NCI-H69 (cell line): ENCODE measurements at regions not wholly inside any gene's neighbourhood (a gene's known extent, or its start where the extent isn't known, plus 50 kb on each side); places are given as distances from the start of the nearest gene placed in this dataset.
A peak's percentile ranks its signal among the peaks of the same experiment; 100 is the strongest.

Experiments
- DNase-seq: peaks from one replicate; lab custom pipeline; 2025; lab: John Stamatoyannopoulos, UW

DNA sequence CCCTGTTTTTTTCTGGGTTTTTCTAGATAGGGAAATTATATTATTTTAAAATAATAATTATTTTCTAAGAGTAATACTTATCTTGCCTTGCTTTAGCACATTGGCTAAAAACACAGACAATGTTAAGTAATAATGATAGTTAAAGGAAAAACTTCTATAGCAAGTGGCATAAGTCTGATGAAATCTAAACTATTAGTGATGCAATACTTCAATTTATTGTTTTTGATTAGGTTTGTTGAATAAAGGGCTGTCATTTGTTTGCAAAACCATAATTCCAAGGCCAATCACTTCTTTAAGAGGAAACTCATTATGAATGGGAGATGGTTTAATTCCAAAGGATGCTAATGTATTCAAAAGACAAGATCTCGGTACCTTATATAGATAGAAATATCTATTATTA is 293.8 kb upstream of the FBXL7 start:
- DNase-seq = no peak

DNA sequence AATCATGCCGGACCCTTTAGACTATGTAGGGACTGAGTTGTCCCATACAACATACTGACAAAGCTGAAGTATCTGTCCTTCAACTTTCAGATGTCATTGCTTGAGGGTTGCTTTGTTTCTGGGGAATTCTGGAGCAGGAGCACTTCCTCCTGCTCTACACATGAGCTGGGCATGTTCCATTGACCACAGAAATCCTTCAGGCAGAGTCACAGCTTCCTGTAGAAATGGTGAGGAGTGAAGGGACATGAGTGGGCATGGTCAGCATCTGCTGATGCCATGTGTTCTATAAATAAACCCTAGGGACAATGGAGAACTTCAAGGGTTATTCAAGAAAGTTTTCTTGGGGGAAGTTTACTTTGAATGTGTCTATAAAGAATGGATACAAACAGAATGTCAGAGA is 296.6 kb upstream of the FBXL7 start:
- no peak for DNase-seq

DNA sequence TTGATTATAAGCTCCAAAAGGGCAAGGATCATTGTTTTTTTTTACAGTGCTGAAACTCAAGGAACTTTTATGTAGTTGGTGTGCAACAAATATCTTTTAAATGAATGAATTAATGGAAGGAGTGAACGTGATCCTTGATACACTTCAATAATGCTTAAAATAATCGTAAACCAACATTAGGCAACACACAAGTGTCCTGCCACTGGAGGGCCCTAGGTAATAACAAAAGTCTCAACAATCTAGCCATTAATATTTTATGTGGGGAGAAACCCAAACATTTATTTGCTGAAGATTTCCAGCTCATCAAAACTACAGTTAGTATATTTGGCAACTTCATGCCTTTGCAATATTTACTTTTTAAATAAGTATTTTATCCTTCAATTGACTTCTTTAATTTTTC is 309.0 kb upstream of the FBXL7 start:
- DNase-seq = no peak

- peak; percentile 9 for DNase-seq
Measured at GRCh38 chr5:15183520-15183919, 311.9 kb upstream of the ANKH start.

GRCh38 chr5:15170173-15170572 is 298.6 kb upstream of the ANKH start:
- DNase-seq = no peak

DNA sequence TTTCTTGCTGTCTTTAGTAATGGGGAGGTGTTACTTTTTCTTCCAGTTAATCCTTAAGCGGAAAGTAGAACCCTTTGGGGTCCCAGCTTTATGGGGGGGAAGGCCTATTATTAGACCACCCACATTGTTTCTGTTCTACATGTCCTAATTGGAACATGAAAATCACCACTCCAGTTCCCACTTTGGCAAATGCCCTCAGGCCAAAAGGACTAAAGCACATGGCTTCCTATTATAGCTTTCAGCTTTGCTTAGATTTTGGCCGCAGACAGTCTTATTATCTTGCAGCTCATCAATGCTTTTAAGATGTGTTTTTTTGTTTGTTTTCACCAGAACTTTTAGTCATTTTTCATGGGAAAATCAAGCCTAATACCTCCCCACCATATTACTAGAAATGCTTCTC is 296.8 kb upstream of the ANKH start:
- peak; percentile 8 for DNase-seq

- DNase-seq = no peak
Measured at GRCh38 chr5:15160091-15160490, 288.5 kb upstream of the ANKH start.

DNA sequence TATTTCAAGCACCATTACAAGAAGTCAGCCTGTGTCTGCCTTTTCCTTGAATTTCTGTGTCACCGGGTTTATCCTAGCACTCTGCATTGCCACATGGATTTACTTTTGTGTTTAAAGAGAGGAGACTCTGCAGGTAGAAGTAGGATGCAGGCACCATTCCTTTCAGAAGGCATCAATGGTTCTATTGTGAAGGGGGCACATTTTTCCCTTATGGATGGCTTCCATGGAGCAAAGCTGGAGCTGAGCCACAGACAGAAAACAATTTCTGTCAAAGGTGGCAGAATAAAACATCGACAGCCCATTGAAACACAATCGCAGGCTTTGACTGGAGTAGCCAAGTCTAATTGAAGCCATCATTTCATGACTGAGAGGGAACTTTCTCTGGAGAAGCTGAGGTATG is 288.0 kb upstream of the ANKH start:
- no peak for DNase-seq

- DNase-seq = no peak
Measured at GRCh38 chr5:15142458-15142857, 270.9 kb upstream of the ANKH start.

DNA sequence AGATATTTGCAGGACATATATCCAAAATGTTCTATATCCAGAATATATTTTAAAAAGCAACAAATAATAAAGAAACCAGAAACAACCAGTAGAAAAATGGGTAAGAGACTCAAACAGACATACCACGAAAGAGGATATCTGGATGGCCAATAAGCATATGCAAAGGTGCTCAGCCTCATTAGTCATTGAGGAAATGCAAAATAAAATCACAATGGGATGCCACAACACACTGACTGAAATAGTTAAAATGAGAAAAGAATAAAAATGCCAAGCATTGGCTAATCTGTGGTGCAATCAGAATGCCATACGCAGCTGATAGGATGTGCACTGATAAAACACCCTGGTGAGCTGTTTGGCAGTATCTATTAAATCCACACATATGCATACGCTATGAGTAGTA is 265.8 kb upstream of the ANKH start:
- no peak for DNase-seq

DNA sequence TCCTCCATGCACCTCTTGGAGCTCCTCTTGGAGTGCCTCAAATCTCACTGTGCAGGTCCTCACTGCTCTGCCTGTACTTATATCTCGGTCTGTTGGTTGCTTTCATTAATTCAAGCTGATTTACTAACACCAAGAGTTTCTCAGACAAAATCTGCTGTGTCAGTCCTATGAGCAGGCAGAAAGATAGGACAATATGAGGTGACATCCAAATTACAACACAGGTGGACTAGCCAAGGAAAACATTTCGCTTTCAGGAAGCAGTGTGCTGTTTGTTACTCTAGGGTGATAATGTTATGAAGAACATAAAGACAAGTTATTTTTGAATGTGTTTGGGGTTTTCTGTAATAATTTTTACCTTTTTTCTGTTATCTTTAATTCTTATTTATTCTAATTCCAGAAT is 264.1 kb upstream of the ANKH start:
- no peak for DNase-seq

- no peak for DNase-seq
Measured at GRCh38 chr5:15133456-15133965, 261.9 kb upstream of the ANKH start.

GRCh38 chr5:15132816-15133405 is 261.3 kb upstream of the ANKH start:
- DNase-seq = no peak

DNA sequence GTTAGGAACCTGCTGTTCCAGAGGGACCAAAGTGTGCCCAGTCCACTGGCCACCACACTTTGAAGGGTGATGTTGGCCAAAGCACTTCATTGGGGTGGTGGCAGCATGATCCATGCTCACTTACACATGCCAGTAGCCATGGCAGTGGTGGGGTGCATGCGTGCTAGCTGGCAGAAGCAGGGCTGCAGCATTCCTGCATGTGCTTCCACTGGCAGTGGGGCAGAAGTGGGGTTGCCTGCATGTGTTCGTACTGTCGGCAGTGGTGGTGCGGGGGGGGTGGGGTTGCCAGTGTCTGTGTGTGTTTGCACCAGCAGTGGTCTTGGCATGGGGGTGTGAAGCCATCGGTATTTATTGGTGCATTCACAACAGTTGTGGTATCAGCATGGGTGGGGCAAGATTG is 260.3 kb upstream of the ANKH start:
- DNase-seq = no peak

DNA sequence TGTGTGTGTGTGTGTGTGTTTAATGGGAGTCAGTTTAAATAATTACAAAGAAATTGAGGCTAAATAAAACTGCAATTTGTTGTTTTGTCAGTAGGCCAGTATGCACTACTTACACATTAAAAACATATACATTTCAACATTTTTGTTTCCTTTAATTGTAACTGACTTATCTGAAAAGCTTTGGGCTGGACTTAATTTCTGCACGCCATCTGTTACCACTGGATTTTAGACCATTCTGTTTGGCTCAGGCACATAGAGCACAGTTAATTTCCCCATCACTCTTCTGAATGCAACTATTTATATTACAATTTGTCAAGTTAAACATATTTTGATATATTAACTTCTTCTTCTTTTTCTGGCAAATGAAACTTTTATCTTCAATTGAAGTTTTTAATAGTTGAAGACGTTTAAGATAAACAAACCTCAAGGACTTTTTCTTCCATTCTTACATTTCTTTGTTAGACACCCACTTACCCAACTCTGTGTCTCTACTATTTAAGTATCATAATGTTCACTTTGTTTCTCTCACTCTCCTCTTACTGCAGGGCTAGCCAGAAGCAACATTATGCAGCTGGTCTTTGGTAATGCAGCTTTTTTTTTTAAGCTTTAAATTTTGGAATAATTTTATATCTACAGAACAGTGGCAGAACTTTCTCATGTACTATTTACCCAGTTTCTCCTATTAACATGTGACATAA is 253.4 kb upstream of the ANKH start:
- no peak for DNase-seq

DNA sequence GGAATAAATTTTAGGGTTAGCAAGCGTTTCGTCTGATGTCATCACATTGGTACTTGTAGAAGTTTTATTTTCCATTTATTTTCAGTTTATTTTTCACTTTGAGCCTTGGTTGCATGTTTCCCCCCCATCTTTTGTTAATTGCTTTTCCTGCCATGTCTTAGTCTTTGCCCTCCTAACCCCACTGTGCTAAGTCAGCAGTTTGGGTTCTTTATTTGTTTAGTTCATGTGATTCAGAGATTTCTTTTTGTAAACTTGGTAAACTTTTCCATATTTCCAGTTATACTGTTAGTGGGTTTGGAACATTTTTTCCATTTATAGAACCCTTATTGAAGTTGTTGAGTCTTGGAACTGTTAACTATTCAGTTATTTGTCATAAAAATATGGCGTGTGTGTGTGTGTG is 252.9 kb upstream of the ANKH start:
- DNase-seq = no peak

DNA sequence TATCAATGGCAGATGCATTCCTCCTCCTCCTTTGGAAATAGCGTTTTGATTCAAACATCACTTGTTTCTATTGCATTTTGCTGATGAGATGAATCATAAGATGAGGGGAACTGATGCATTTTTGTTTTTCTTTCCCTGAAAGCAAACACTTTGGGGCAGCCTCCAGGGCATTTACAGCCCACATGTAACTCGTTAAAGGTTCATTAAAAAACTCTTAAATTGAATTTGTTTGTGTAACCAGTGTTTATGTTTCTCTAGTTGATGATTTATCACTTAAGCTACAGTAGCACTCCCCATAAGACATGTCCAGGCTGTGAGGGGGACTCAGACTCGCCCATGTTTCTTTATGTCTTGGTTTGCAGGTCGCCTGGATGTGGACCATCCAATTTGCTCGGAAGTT is 246.1 kb upstream of the ANKH start:
- peak; percentile 18 for DNase-seq

GRCh38 chr5:15116996-15117395 is 245.4 kb upstream of the ANKH start:
- peak; percentile 18 for DNase-seq

GRCh38 chr5:15106530-15107283 is 235.1 kb upstream of the ANKH start:
- peak; percentile 29 for DNase-seq

GRCh38 chr5:15105799-15106393 is 234.3 kb upstream of the ANKH start:
- peak; percentile 74 for DNase-seq

DNA sequence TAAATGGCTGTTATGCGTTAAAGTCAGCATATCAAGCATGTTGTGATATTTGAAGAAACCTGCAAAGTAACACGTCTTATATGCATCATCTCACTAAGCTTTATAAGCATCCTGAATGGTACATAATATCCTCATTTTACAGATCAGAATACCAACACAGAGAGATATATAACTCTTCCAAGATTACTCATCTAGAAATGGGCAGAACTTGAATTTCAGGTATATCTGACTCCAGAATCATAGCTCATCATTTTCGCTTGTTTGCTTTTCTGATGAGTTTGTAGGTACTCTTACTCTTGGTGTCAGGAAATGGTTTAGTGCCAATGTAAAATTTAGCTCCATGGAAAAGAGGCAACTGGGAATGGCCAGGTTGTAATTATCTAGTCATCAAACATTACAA is 232.3 kb upstream of the ANKH start:
- DNase-seq = no peak

- DNase-seq = no peak
Measured at GRCh38 chr5:15103130-15103529, 231.6 kb upstream of the ANKH start.

- DNase-seq = no peak
Measured at GRCh38 chr5:15097552-15097951, 226.0 kb upstream of the ANKH start.
